ENCODE measurements at regions not wholly inside any gene's neighbourhood (a gene's known extent, or its start where the extent isn't known, plus 50 kb on each side); places are given as distances from the start of the nearest gene placed in this dataset.
"Not testable (repeated sequence)": the region's sequence is repeated elsewhere in the genome, so short reads cannot be mapped to it uniquely, and the experiment has no call there.

- Mint-ChIP-seq H3K4me1 (ENCODE audit: low read depth) (no peaks in the 10 kb centered on the region), H3K36me3 (ENCODE audit: low read depth) (no peaks in the 10 kb centered on the region), H3K4me3 (no peak overlapping the region), H3K9me3 (peaks cover 29% of the 10 kb centered on the region), H3K27ac (no peak overlapping the region), H3K27me3 (no peaks in the 10 kb centered on the region)
- intact Hi-C loops (cut with micrococcal nuclease) = no loop called here
Measured at GRCh38 chr9:74173284-74173683, 323.9 kb upstream of the RORB start.

DNA sequence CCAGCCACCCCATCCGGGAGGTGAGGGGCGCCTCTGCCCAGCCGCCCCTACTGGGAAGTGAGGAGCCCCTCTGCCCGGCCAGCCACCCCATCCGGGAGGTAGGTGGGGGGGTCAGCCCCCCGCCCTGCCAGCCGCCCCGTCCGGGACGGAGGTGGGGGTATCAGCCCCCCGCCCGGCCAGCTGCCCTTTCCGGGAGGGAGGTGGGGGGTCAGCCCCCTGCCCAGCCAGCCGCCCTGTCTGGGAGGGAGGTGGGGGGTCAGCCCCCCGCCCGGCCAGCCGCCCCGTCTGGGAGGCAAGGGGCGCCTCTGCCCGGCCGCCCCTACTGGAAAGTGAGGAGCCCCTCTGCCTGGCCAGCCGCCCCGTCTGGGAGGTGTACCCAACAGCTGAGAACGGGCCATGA is 299.4 kb upstream of the RORB start:
- intact Hi-C loops (cut with micrococcal nuclease); H3K36me3 Mint-ChIP-seq (ENCODE audit: low read depth); H3K27ac Mint-ChIP-seq; H3K4me1 Mint-ChIP-seq (ENCODE audit: low read depth); H3K4me3 Mint-ChIP-seq; H3K27me3 Mint-ChIP-seq: not testable (repeated sequence)
- H3K9me3 Mint-ChIP-seq = peaks cover 39% of the 10 kb centered on the region

GRCh38 chr9:74205056-74205455 is 292.1 kb upstream of the RORB start:
- Mint-ChIP-seq H3K4me1 (ENCODE audit: low read depth) (no peaks in the 10 kb centered on the region), H3K4me3 (no peak overlapping the region), H3K27ac (no peak overlapping the region), H3K9me3 (peaks cover 9% of the 10 kb centered on the region), H3K27me3 (no peaks in the 10 kb centered on the region), H3K36me3 (ENCODE audit: low read depth) (no peaks in the 10 kb centered on the region)
- intact Hi-C loops (cut with micrococcal nuclease) = no loop called here

GRCh38 chr9:74218385-74219063 is 278.6 kb upstream of the RORB start:
- Mint-ChIP-seq H3K9me3 (peaks cover 63% of the 10 kb centered on the region), H3K27me3 (no peaks in the 10 kb centered on the region), H3K4me1 (ENCODE audit: low read depth) (no peaks in the 10 kb centered on the region), H3K27ac (no peak overlapping the region), H3K4me3 (no peak overlapping the region), H3K36me3 (ENCODE audit: low read depth) (no peaks in the 10 kb centered on the region)
- intact Hi-C loops (cut with micrococcal nuclease) = no loop called here

DNA sequence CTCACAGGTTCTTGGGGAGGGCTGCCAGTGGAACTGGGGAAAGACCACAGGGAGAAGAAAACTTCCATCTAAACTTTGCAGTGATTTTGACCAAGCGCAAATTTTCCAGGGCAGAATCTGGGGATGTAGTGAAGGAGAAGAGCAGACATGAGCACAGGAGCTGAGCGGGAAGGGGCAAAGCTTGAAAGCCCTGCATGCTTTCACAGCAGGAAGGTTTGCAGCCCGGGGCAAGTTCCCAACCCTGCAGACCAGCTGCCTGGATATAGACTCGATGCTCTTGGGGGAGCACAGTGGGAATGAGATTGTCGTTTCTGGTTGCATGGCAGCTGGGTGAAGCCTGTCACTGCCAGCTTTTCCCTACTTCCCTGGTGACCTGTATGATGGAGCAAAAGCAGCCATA is 276.8 kb upstream of the RORB start:
- no peaks in the 10 kb centered on the region for H3K27me3 Mint-ChIP-seq
- intact Hi-C loops (cut with micrococcal nuclease) = no loop called here
- H3K9me3 Mint-ChIP-seq = peaks cover 65% of the 10 kb centered on the region
- H3K4me1 Mint-ChIP-seq (ENCODE audit: low read depth) = no peaks in the 10 kb centered on the region
- no peak overlapping the region for H3K27ac Mint-ChIP-seq
- no peak overlapping the region for H3K4me3 Mint-ChIP-seq
- no peaks in the 10 kb centered on the region for H3K36me3 Mint-ChIP-seq (ENCODE audit: low read depth)

GRCh38 chr9:74236857-74237256 is 260.3 kb upstream of the RORB start:
- H3K4me1 Mint-ChIP-seq (ENCODE audit: low read depth) = no peaks in the 10 kb centered on the region
- intact Hi-C loops (cut with micrococcal nuclease) = no loop called here
- H3K27me3 Mint-ChIP-seq = no peaks in the 10 kb centered on the region
- no peak overlapping the region for H3K27ac Mint-ChIP-seq
- no peak overlapping the region for H3K4me3 Mint-ChIP-seq
- no peaks in the 10 kb centered on the region for H3K36me3 Mint-ChIP-seq (ENCODE audit: low read depth)
- H3K9me3 Mint-ChIP-seq = peaks cover 28% of the 10 kb centered on the region

- H3K9me3 Mint-ChIP-seq = peaks cover 12% of the 10 kb centered on the region
- no peaks in the 10 kb centered on the region for H3K4me1 Mint-ChIP-seq (ENCODE audit: low read depth)
- H3K36me3 Mint-ChIP-seq (ENCODE audit: low read depth) = no peaks in the 10 kb centered on the region
- no peaks in the 10 kb centered on the region for H3K27me3 Mint-ChIP-seq
- H3K27ac Mint-ChIP-seq = no peak overlapping the region
- no peak overlapping the region for H3K4me3 Mint-ChIP-seq
- intact Hi-C loops (cut with micrococcal nuclease) = no loop called here
Measured at GRCh38 chr9:74245866-74246497, 251.2 kb upstream of the RORB start.

DNA sequence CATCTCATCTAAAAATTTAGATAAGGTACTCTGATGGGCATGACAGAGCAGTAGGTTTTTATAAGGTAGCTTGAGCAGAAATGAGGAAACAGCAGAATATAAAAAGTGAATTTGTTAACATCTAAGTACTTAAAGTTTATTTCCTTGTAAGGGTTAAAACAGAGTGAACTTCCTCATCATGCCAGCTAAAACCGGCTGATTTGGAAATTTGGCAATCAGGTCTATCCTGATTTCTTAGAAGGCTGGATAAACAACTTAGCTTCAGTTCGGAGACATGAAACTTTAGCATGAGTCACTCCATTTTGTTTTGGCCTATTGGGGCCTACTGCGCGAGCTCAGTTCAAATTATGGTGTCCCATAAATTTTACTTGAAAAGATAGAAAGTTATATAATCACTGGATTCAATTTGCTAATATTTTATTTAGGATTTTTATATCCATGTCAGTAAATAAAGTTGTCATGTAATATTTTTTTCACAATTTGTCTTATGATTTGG is 241.6 kb upstream of the RORB start:
- Mint-ChIP-seq H3K4me3 (no peak overlapping the region), H3K27me3 (no peaks in the 10 kb centered on the region), H3K27ac (no peak overlapping the region), H3K4me1 (ENCODE audit: low read depth) (no peaks in the 10 kb centered on the region), H3K9me3 (no peaks in the 10 kb centered on the region), H3K36me3 (ENCODE audit: low read depth) (no peaks in the 10 kb centered on the region)
- intact Hi-C loops (cut with micrococcal nuclease) = no loop called here

DNA sequence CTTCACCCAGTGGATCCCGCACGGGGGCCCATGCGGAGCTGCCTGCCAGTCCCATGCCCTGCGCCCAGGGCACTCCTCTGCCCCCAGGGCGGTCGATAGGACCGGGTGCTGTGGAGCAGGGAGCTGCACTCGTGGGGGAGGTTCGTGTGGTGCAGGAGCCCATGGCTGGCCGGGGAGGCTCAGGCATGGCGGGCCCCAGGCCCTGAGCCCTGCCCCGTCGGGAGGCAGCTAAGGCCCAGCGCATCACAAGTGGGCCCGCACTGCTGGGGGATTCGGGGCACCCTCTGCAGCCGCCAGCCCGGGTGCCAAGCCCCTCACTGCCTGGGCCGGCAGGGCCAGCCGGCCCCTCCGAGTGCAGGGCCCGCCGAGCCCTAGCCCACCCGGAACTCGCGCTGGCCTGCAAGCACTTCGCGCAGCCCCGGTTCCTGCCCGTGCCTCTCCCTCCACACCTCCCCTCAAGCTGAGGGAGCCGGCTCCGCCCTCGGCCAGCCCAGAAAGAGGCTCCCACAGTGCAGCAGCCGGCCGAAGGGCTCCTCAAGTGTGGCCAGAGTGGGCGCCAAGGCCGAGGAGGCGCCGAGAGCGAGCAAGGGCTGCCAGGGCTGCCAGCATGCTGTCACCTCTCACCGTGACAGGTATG is 221.1 kb upstream of the RORB start:
- H3K36me3 Mint-ChIP-seq (ENCODE audit: low read depth) = no peaks in the 10 kb centered on the region
- H3K4me1 Mint-ChIP-seq (ENCODE audit: low read depth) = no peaks in the 10 kb centered on the region
- no peak overlapping the region for H3K4me3 Mint-ChIP-seq
- no peak overlapping the region for H3K27ac Mint-ChIP-seq
- H3K27me3 Mint-ChIP-seq = no peaks in the 10 kb centered on the region
- intact Hi-C loops (cut with micrococcal nuclease) = no loop called here
- H3K9me3 Mint-ChIP-seq = peaks cover 18% of the 10 kb centered on the region

- H3K27ac Mint-ChIP-seq = no peak overlapping the region
- no peak overlapping the region for H3K4me3 Mint-ChIP-seq
- peaks cover 18% of the 10 kb centered on the region for H3K9me3 Mint-ChIP-seq
- intact Hi-C loops (cut with micrococcal nuclease) = no loop called here
- no peaks in the 10 kb centered on the region for H3K4me1 Mint-ChIP-seq (ENCODE audit: low read depth)
- H3K27me3 Mint-ChIP-seq = no peaks in the 10 kb centered on the region
- no peaks in the 10 kb centered on the region for H3K36me3 Mint-ChIP-seq (ENCODE audit: low read depth)
Measured at GRCh38 chr9:74277532-74277931, 219.6 kb upstream of the RORB start.

GRCh38 chr9:74281674-74282073 is 215.5 kb upstream of the RORB start:
- Mint-ChIP-seq H3K36me3 (ENCODE audit: low read depth) (no peaks in the 10 kb centered on the region), H3K4me3 (no peak overlapping the region), H3K27ac (no peak overlapping the region), H3K4me1 (ENCODE audit: low read depth) (no peaks in the 10 kb centered on the region), H3K27me3 (no peaks in the 10 kb centered on the region), H3K9me3 (no peaks in the 10 kb centered on the region)
- intact Hi-C loops (cut with micrococcal nuclease) = no loop called here

DNA sequence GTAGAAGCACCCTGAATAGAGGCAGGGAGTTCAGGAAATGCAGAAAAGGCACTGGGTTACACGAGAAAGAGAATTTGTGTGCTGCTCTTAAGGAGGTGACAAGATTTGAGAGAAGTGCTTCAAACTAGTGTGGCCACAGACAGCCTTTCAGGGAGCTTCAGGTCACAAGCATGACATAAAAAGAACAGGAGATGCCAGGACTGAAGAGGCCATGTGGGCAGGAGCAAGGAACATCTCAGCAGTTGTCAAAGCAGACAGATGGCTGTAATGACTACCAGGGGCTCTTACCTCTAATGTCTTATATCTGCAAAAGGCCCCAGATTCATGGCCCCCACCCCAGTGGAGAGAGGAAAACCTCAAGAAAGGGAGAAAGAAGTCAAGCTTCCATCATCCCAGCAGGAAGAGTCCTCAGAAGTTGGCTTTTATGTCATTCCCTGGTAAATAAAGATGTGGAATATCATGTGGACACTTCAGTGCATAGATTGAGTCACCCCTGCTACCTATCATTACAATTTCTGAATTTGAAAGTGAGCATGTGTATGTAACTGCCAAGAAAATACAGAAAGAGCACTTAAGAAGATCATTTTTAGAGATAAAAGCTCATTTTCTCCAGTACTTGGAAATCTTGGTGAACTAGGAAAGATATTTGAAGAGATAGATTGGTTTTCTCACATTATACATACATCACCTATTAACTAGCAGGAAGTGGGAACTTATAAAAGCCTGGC is 214.4 kb upstream of the RORB start:
- intact Hi-C loops (cut with micrococcal nuclease) = no loop called here
- no peaks in the 10 kb centered on the region for H3K4me1 Mint-ChIP-seq (ENCODE audit: low read depth)
- no peaks in the 10 kb centered on the region for H3K36me3 Mint-ChIP-seq (ENCODE audit: low read depth)
- H3K27me3 Mint-ChIP-seq = no peaks in the 10 kb centered on the region
- H3K27ac Mint-ChIP-seq = no peak overlapping the region
- no peak overlapping the region for H3K4me3 Mint-ChIP-seq
- H3K9me3 Mint-ChIP-seq = no peaks in the 10 kb centered on the region

- Mint-ChIP-seq H3K36me3 (ENCODE audit: low read depth) (no peaks in the 10 kb centered on the region), H3K27ac (no peak overlapping the region), H3K4me3 (no peak overlapping the region), H3K27me3 (no peaks in the 10 kb centered on the region), H3K9me3 (no peaks in the 10 kb centered on the region), H3K4me1 (ENCODE audit: low read depth) (no peaks in the 10 kb centered on the region)
- intact Hi-C loops (cut with micrococcal nuclease) = no loop called here
Measured at GRCh38 chr9:74284581-74285450, 212.3 kb upstream of the RORB start.
